A549 (cell line): ENCODE measurements at regions not wholly inside any gene's neighbourhood (a gene's known extent, or its start where the extent isn't known, plus 50 kb on each side); places are given as distances from the start of the nearest gene placed in this dataset.

Experiments used
- CTCF ChIP-seq: fragments of >200 bp; sonication (Bioruptor Twin); formaldehyde crosslinking; IDR thresholded peaks from 3 replicates; pipeline ENCODE4 v1.5.1; 2016
- EP300 ChIP-seq, 2 experiments: fragments of >200 bp; sonication (Bioruptor Twin); formaldehyde crosslinking; IDR thresholded peaks; 2 replicates in 1 of 2; 3 replicates in 1 of 2; pipeline ENCODE4 v1.6.1; 2016 to 2017
- HOXB5 ChIP-seq: fragments of 250-450 bp; sonication (Bioruptor Pico); IDR thresholded peaks from 2 replicates; pipeline ENCODE4 v1.5.0; 2020; ENCODE audit warnings: mild to moderate bottlenecking, moderate library complexity
- KDM1A ChIP-seq: fragments of 200-600 bp; sonication (generic); IDR thresholded peaks from 2 replicates; pipeline ENCODE4 v1.6.1; 2016; ENCODE audit warnings: low read depth, mild to moderate bottlenecking
- MAX ChIP-seq: IDR thresholded peaks from 2 replicates; pipeline ENCODE4 v1.6.1; 2012
- MAZ ChIP-seq: fragments of 150-350 bp; IDR thresholded peaks from 2 replicates; pipeline ENCODE4 v1.6.1; 2014; ENCODE audit warnings: antibody characterized with exemption, low read depth, low read length, borderline replicate concordance
- MYC ChIP-seq: IDR thresholded peaks from 2 replicates; pipeline ENCODE4 v1.6.1; 2012; ENCODE audit warnings: mild to moderate bottlenecking, inconsistent platforms, low read length, improper control_type of control experiment, borderline replicate concordance
- NFE2L2 ChIP-seq: fragments of 150-350 bp; conservative IDR thresholded peaks from 2 replicates; pipeline ENCODE4 v1.6.1; 2014; ENCODE audit warnings: low read length
- POLR2A ChIP-seq: IDR thresholded peaks from 2 replicates; pipeline ENCODE4 v1.6.1; 2012; ENCODE audit warnings: mild to moderate bottlenecking, low read length
- POLR2AphosphoS2 ChIP-seq: conservative IDR thresholded peaks from 2 replicates; pipeline ENCODE4 v1.6.1; 2012; ENCODE audit warnings: low read length, improper control_type of control experiment, inconsistent platforms
- RCOR1 ChIP-seq: fragments of 150-350 bp; IDR thresholded peaks from 2 replicates; pipeline ENCODE4 v1.6.1; 2014; ENCODE audit warnings: antibody characterized with exemption, low read length, low read depth
- REST ChIP-seq: fragments of 200-600 bp; sonication (generic); IDR thresholded peaks from 2 replicates; pipeline ENCODE4 v1.6.1; 2016; ENCODE audit warnings: antibody characterized with exemption, mild to moderate bottlenecking, moderate library complexity

- TF ChIP-seq MAZ (no peak), MAX (no peak), EP300 (IDR thresholded peaks at IDR 0.05) (no peak), CTCF (no peak), POLR2A (no peak), RCOR1 (no peak), HOXB5 (CRISPR knock-in tag) (no peak), POLR2AphosphoS2 (no peak), REST (no peak), MYC (no peak), KDM1A (no peak), NFE2L2 (no peak)
These were observed 903.2 kb downstream of the ADGRL2 start for GRCh38 chr1:82703951-82704350.
